H1 (cell line): ENCODE measurements at regions not wholly inside any gene's neighbourhood (a gene's known extent, or its start where the extent isn't known, plus 50 kb on each side); places are given as distances from the start of the nearest gene placed in this dataset.

Experiments
- CHD7 ChIP-seq: fragments of 300-600 bp; sonication (generic); IDR thresholded peaks from 2 replicates; pipeline ENCODE4 v1.7.1; 2012; ENCODE audit warnings: low read length, moderate library complexity, mild to moderate bottlenecking, inconsistent platforms; ENCODE audit not compliant: insufficient replicate concordance
- CREB1 ChIP-seq: IDR thresholded peaks from 2 replicates; pipeline ENCODE4 v1.6.1; 2012; ENCODE audit warnings: inconsistent platforms
- CTCF ChIP-seq, 3 experiments: IDR thresholded peaks; 1 replicate in 2 of 3; 2 replicates in 1 of 3; pipeline versions ENCODE4 v1.5.1 to v1.6.1; 2011; ENCODE audit warnings: low read length in 3 of 3, mild to moderate bottlenecking in 3 of 3, inconsistent platforms in 2 of 3, low read depth in 1 of 3, moderate library complexity in 1 of 3; ENCODE audit not compliant: insufficient read depth in 1 of 3; ENCODE audit errors: control extremely low read depth in 1 of 3
- E2F6 ChIP-seq: IDR thresholded peaks from 2 replicates; pipeline ENCODE4 v1.6.1; 2012; ENCODE audit warnings: inconsistent platforms
- EZH2 ChIP-seq: fragments of 200-600 bp; sonication (generic); IDR thresholded peaks from 2 replicates; pipeline ENCODE4 v1.7.1; 2012; ENCODE audit warnings: low read depth, mild to moderate bottlenecking, moderate library complexity, low read length, inconsistent platforms; ENCODE audit not compliant: severe bottlenecking
- GABPA ChIP-seq: IDR thresholded peaks from 2 replicates; pipeline ENCODE4 v1.6.1; 2011; ENCODE audit warnings: mild to moderate bottlenecking, low read length, moderate library complexity, borderline replicate concordance; ENCODE audit not compliant: insufficient read depth
- POLR2A ChIP-seq, 2 experiments: IDR thresholded peaks; 1 replicate in 1 of 2; 2 replicates in 1 of 2; pipeline ENCODE4 v1.6.1; 2011; ENCODE audit warnings: low read depth in 2 of 2, low read length in 2 of 2, mild to moderate bottlenecking in 2 of 2; ENCODE audit errors: control extremely low read depth in 1 of 2
- RXRA ChIP-seq: IDR thresholded peaks from 2 replicates; pipeline ENCODE4 v1.6.1; 2011; ENCODE audit warnings: low read depth, mild to moderate bottlenecking, low read length, moderate library complexity; ENCODE audit not compliant: insufficient read depth
- SIX5 ChIP-seq: IDR thresholded peaks from 2 replicates; pipeline ENCODE4 v1.6.1; 2011; ENCODE audit warnings: mild to moderate bottlenecking, low read depth, low read length
- SUZ12 ChIP-seq: fragments of 200-600 bp; sonication (generic); IDR thresholded peaks from 2 replicates; pipeline ENCODE4 v1.6.1; 2012; ENCODE audit warnings: mild to moderate bottlenecking, inconsistent platforms, low read length, moderate library complexity, mixed read lengths

DNA sequence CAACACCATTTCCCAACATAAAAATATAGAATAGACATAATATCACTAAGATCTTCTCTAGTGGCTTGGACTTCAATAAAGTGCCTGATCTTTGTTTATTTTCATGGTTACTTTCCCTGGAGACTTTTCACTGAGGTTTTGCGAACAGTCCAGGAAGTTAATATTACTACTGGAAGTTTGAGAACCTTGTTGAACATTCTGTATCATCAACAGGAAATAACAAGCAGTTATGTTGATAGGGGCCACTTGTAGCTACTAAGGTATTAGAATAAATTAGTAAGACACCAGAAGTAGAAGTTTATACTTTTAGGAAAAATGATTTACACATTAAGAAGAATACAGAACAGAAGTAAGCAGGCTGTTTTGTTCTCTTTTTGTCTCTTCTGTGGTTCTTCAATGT, 180.2 kb downstream of the TFAP2B start:
- TF ChIP-seq POLR2A (IDR thresholded peaks at IDR 0.05; ENCODE audit: control extremely low read depth in 1 of 2, low read depth in 2 of 2, low read length in 2 of 2) = no peak
- TF ChIP-seq RXRA = no peak
- TF ChIP-seq CTCF (IDR thresholded peaks at IDR 0.05; ENCODE audit: control extremely low read depth in 1 of 3, insufficient read depth in 1 of 3, low read depth in 1 of 3, low read length in 3 of 3) = no peak
- no peak for TF ChIP-seq GABPA
- no peak for TF ChIP-seq E2F6
- TF ChIP-seq SIX5 = no peak
- no peak for TF ChIP-seq CHD7
- no peak for TF ChIP-seq CREB1
- TF ChIP-seq EZH2 = no peak
- no peak for TF ChIP-seq SUZ12
